GM12873 (cell line): ENCODE measurements at regions not wholly inside any gene's neighbourhood (a gene's known extent, or its start where the extent isn't known, plus 50 kb on each side); places are given as distances from the start of the nearest gene placed in this dataset.

Source experiments
- CTCF ChIP-seq: IDR thresholded peaks from 2 replicates; pipeline ENCODE4 v1.5.1; 2012; ENCODE audit warnings: low read depth, mild to moderate bottlenecking, moderate library complexity, low read length, control low read depth; ENCODE audit not compliant: insufficient read depth; ENCODE audit errors: missing control alignments

GRCh38 chr4:124491361-124492145 lies 221.0 kb downstream of the ANKRD50 start:
- TF ChIP-seq CTCF: no peak

GRCh38 chr4:124499261-124499660 lies 213.3 kb downstream of the ANKRD50 start:
- no peak for TF ChIP-seq CTCF

- TF ChIP-seq CTCF: no peak
Observed at GRCh38 chr4:124501576-124501975, 211.0 kb downstream of the ANKRD50 start.

- no peak for TF ChIP-seq CTCF
Observed at GRCh38 chr4:124504431-124504830, 208.1 kb downstream of the ANKRD50 start.

- TF ChIP-seq CTCF: no peak
Observed at GRCh38 chr4:124505211-124505610, 207.3 kb downstream of the ANKRD50 start.

- TF ChIP-seq CTCF: no peak
Observed at GRCh38 chr4:124509151-124509550, 203.4 kb downstream of the ANKRD50 start.

GRCh38 chr4:124514588-124514987 lies 197.9 kb downstream of the ANKRD50 start:
- no peak for TF ChIP-seq CTCF
